ENCODE measurements at regions not wholly inside any gene's neighbourhood (a gene's known extent, or its start where the extent isn't known, plus 50 kb on each side); places are given as distances from the start of the nearest gene placed in this dataset.
A peak's percentile ranks its signal among the peaks of the same experiment; 100 is the strongest.
"Not testable (repeated sequence)": the region's sequence is repeated elsewhere in the genome, so short reads cannot be mapped to it uniquely, and the experiment has no call there.

DNA sequence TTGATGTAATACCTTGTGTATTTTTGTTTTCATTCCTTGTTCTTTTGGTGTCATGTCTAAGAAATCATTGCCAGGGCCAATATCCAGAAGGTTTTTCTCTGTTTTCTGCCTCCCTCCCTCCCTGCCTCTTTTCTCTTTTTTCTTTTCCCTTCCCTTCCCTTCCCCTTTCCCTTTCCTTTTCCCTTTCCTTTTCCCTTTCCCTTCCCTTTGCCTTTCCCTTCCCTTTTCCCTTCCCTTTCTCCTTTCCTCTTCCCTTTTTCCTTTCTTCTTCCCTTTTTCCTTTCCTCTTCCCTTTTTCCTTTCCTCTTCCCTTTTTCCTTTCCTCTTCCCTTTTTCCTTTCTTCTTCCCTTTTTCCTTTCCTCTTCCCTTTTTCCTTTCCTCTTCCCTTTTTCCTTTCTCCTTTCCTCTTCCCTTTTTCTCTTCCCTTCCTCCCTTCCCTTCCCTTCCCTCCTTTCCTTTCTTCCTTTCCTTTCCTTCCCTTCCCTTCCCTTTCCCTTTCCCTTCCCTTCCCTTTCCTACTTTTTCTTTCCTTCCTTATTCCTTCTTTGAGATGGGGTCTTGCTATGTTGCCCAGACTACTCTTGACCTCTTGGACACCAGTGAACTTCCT, 646.1 kb downstream of the RAPGEF2 start:
- DNase-seq = no peak

DNA sequence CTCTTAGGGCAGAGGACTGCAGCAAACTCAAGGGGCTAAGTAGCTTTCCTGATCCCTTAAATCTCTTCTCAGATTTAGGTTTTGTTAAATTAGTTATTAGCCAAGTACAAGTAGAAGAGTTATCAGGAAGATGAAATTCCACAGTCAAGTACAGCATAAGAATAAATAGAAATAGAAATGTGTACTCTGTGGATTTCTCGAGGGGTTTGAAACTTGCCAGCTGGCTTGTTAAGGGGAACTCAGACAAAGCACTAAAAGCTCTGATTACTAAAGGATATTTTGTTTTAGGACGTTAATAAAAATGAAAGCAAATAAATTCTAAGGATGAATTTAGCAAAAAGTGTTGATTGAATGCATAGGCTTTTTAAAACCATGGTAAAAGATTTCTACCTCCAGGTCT, 654.6 kb downstream of the RAPGEF2 start:
- DNase-seq = no peak

DNA sequence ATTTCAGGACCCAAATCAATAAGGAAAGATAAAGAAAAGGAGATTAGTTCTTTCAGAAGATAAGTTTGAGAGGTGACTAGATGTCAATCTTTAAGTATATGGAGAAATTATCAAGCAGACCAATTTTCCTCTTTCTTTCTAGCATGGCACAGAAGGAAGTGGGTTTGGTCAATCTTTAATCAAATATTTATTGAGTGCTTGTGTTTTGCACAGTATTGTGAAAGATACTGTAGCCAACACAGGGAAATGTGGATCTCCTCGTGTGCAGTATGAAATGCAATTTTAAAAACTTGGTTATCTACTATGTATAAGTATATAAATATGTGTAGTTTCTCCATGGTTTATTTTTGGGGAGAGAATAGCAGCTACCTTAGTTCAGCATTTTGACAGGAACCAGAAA, 655.2 kb downstream of the RAPGEF2 start:
- no peak for DNase-seq

DNA sequence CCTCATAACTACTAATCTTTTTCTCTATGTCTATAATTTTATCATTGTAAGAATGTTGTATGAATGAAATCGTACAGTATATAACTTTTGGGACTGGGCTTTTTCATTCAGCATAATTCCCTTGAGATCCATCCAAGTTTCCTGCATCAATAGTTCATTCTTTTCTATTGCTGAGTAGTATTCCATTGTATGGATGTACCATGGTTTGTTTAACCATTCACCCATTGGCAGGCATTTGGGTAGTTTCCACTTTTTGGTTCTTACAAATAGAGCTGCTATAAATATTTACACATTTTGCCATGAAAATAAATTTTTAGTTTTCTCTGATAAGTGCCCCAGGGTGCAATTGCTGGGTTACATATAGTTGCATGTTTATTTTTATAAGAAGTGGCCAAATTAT, 659.8 kb downstream of the RAPGEF2 start:
- no peak for DNase-seq

DNA sequence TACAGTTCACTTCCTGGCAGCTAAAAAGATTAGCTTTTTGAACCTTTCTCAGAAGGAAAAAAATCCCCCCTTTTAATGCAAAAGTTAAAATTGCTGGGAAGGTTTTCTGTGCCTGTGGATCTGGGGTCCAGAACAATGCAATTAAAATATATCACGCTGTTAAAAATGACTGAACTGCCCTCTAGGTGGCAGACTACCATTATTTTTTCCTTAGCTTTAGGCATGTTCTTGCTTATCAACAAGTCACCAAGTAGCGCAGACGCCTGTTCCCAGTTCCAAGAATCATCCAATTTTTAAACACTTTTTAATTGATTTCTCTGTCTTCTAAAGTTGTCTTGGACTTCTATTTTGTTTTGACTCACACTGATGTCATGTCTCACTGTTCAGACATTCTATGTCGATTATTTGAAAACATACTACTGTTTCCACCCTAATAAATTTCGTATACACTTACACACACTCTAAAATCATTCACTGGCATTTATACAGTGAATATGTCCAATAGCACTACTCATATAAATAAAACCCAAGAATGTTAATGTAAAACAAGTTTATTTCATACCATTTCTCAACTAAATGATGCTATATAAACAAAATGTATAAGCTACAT, 661.6 kb downstream of the RAPGEF2 start:
- peak in 1 of 2 experiments; percentile 0 for DNase-seq

DNA sequence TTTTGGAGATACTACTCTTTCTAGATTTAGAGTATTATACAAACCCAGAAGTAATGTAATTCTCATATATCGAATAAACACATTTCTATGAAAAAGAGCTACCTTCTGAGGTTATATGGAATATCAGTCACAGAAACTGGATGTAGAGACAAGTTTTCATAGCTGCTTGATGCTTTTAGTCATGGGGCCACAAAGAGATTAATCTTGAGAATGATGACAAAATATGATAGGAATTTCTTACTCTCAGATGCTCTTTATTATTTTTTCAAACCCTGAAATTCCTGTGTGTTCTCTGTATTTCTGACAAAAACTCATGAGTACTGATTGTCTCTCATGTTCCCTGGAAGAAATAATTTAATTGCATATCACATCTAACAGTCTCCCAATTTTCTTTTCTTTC, 662.5 kb downstream of the RAPGEF2 start:
- no peak for DNase-seq

DNA sequence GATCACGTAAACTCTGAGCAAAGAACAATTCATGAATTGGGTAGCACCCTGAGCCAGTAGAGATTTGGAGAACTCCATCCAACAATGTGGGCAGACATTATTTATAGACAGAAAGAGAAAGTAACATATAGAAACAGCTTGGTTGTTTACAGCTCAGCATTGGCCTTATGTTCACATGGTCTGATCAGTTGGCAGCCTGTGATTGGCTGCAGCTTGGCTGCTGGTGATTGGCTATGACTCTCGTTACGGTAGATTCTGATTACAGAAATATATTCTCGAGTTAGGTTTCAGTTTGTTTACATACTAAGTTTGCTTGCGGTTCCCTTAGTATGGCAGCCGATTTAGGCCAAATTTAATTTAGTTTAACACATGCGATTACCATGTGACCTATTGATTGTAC, 663.4 kb downstream of the RAPGEF2 start:
- no peak for DNase-seq

DNA sequence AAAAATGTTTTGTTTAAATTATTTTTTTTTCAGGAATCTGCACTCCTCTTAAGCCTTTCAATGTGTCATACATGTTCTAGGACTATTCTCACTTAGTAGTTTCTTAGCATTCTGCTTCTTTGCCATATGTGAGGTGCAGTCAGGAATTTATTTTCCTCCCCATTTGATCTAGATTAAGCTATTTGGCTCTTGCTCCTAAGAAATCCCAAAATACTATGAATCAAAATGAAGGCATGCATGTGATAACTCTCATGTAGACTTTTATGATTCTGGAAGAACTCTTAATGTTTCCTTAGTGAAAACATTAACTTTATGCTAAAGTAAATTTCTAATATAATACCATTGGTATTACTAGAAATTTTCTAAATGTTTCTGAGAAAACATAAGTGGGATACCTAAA, 664.5 kb downstream of the RAPGEF2 start:
- DNase-seq = no peak

DNA sequence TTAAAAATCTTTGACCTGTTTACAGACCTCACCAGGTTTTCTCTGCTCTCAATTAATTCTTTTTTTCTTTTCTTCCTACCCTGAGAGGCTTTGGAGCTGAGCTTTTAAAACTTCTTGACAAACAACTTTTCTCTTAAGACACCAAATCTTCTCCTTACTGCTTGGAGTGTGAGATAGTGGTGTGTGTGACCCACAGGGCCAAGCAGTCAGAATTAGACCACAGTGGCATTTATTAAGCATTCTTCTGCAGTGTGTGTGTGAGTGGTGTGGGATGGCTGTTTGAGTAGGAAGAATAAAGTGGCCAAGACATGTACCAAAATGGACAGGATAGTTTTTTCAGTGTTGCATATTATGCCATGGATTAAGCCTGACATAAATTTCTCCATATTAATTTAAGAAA, 665.1 kb downstream of the RAPGEF2 start:
- DNase-seq = no peak

DNA sequence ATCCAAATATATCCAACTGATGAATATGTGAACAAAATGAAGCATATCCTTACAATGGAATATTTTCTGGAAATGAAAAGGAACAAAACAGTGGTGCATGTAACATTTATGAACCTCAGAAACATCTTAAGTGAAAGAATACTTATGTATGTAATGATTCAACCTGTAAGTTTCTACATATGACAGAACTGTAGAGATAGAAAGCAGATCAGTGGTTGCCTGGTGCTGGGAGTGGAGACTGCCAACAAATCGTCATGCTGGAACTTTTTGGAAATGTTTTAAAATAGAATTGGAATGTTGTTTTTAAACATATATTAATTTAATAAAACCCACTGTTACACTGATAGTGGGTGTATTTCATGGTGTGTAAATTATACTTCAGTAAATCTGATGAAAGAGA, 667.5 kb downstream of the RAPGEF2 start:
- no peak for DNase-seq

DNA sequence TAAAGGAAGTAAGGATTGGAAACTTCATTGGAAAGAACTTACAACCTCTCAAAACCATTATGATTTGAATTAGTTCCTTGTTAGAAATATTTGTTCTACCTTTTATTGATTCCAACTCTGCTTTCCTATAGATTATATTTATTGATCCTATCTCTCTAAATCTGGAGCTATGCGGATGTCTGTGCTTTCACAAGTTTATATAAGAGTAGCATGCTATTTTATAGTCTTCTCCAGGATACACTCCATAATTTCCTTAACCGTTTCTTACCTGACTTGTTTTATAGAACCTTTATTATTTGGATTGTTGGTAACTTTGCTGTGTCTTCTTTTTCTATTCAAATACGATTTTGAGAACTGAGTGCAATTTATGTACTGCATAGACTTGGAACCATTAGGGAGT, 668.1 kb downstream of the RAPGEF2 start:
- no peak for DNase-seq

DNA sequence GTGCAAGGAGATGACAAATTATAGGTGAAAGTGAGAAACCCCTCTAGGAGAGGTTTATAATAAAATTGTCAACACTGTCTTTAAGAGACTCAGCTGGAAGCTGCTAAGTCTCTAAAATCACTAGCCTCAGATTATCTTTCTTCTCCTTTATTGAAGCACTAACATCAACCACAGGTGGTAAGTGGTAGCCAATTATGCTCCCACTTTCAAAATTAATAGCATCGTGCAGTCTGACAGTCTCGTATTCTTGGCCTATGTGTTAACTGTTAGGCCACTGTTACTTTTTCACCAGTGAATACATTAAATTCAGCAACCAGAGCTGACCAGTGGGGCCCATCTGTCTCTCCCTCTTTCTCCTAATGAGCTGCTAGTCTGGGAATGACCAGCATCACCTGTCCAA, 674.1 kb downstream of the RAPGEF2 start:
- DNase-seq = no peak

DNA sequence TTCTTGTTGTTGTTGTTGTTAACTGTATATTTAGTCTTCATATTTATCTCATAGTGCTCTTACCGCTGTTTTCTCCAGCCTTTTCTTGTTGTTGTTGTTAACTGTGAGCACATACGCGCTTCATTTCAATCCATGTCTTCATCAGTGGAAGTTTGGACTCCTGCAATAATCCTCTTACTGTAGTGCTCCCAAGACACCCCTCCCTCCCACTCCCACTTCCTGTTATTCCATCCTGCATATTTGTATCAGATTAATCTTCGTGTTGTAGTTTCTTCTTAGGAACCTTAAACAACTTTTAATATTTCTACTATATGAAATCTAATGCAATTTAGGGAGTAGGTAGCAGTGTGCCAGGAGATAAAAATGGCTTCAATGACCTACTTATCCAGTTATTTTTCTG, 674.8 kb downstream of the RAPGEF2 start:
- DNase-seq = no peak

DNA sequence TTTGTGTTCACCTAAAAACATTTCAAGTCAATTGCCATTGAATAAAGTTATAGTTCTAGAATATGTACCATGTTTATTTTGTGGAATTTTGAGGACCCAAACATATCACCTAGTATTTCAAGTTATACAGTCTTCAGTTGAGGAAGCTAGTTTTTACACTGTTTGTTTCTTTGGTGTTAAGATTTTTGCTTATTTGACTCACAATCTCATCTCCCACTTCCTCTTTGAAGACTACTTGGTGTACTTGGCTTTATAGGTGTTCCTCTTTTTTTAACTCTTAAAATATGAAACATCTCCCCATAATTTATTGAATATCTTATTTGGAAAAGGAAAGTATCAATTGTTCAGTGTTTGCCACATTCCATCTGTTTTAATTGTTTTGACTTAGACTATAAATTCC, 675.4 kb downstream of the RAPGEF2 start:
- no peak for DNase-seq

DNA sequence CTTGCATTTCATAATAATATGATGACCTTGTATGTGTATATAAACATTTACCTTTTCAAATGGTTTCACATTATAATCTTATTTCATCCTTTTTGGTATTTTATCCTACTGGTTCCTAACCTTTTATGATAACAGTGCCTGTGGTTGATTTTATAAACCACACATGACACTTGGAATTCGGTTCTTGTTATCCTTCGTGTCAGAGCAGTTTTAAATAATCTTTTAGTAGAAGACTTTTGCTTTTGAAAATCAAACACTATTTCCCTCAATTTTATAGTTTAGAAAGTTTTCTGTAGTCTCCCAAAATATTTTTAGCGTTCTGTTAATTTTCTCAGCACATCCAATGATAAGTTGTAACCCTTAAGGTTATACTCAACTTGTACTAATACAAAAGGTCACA, 676.8 kb downstream of the RAPGEF2 start:
- DNase-seq = no peak

DNA sequence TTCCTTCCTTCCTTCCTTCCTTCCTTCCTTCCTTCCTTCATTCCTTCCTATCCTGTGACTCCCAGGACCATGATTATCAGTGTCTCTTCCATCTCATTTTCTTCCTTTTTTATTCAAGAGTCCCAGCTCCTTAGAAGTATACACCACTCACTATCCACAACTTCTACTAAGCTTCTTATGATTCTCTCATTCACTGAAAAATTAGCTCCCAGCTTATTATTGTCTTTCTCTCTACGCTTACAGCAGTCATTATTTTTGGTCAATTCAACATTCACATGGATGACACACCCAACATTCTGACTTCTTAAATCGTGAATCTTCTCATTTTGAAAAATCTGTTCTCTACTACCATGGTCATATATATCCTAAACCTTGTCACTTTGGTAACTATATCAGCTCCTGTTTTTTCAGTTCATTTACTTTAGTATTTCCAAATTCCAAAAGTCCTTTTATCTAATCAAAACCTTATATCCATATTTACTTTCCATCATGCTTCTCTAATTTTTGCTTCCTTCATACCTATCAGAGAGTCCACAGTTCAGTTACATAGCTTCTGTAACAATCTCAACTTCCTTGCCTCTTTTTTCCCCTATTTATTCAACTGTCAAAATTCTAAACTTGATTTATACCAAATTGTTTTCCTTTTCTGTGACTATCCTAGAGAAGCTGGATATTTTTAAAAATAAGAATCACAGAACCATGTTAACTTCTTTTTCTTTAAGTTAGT, 677.5 kb downstream of the RAPGEF2 start:
- no peak for DNase-seq

DNA sequence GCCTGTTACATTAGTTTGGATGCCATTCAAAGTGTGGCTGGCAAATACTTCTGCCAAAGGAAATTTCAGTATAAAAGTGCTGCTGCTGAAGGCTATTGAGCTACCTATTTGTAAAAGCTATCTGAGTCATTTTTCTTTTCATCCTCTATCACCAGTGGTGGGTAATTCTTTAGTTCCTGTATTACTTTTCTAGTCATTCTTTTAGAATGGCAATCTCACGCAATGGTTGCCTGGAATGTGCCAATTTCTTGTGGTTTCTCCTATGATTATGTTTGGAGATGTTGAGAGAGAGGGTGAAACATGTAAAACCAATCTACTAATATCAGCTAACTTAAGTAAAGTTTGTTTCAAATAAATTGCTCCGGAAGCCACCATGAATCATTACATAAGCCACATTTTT, 685.0 kb downstream of the RAPGEF2 start:
- no peak for DNase-seq

DNA sequence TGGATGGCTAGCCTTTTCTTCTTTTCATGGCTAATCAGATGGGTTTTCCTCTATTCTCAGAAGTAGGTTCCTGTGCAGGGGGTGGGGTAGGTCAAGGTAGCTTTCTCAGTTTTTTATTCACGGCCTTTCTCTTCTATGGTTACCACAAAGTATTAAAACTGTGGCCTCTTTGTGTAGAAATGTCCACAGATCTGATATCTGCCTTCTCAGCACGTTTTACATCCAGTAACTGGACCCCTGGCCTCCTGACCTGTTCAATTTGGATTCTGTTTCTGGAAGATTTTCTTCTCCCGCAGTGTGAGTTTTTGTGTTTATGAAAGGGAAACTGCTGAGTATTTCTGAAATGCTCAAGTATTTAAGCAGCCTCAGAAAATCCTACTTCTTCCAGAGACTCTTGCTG, 688.5 kb downstream of the RAPGEF2 start:
- DNase-seq = no peak

DNA sequence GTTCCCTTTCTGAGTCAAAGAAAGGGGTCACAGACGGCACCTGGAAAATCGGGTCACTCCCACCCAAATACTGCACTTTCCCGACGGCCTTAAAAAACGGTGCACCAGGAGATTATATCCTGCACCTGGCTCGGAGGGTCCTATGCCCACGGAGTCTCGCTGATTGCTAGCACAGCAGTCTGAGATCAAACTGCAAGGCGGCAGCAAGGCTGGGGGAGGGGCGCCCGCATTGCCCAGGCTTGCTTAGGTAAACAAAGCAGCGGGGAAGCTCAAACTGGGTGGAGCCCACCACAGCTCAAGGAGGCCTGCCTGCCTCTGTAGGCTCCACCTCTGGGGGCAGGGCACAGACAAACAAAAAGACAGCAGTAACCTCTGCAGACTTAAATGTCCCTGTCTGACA, 701.7 kb downstream of the RAPGEF2 start:
- DNase-seq = not testable (repeated sequence)

DNA sequence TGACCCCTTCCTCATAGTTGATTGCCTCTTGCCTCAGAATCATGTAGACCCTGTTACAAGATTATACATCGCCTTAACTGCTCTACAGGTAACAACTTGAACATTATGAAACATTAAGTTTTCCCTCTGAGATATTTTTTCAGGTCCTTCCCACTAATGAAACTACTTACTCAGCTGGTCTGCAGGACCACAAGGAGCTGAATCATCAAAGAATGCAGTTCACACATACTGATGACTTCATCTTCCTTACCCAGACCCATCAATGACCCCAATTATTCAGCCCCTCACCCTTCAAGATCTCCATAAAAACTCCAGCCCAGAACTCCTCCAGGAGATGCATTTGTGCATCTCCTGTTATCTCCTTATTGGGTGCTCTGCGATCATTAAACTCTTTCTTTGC, 720.9 kb downstream of the RAPGEF2 start:
- no peak for DNase-seq

DNA sequence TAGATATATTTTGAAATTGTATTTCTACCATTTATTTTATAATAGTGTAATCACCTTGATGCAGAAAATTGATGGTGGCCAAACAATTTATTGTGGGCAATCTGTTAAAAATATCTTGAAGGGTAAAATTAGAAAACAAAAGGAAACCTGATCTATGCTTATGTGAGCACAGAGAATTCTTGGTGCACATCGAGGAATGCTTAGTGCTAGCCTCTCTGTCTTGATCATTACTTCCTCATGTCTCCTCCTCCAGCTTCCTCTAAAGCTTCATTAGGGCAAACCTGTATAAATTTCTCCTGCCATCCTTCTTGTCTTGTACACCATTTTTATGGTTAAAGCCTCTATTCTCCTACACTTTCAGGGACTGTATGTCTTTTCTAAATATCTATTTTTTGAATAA, 725.8 kb downstream of the RAPGEF2 start:
- no peak for DNase-seq

DNA sequence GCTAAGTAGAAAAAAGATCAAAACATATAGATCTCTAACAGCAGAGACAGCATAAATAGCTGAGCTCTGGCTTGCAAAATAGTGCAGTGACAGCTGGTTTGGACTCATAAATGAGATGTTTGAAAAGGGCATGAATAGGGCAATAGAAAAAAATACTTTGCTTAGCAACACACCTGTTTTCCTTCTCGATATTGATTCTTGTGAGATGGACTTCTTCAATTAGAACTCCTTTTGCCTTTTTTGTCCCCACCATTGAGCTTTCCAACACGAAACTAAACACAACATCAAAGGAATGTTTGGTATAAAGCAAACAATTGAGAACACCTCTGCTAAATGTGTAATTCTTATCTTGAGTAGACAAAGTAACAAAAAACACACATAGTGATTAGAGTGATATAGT, 726.3 kb downstream of the RAPGEF2 start:
- no peak for DNase-seq

DNA sequence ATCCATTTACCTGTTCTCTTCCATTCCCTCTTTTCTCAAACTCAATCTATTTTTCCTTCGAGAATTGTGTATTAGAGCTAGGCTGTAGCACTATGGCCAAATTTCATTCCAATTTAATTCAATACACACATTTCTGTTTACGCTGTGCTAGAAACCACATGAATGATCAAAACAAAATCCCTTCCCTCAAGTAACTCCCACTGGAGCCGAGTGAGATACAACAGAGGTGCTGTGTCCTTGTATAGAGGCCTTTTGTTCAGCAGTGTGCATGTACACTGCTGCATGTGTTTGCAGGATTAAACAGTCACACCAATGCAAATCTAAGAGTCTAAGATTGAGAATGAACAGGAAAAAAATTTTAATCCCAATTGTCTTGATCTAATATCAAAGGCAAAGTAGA, 734.2 kb downstream of the RAPGEF2 start:
- no peak for DNase-seq

DNA sequence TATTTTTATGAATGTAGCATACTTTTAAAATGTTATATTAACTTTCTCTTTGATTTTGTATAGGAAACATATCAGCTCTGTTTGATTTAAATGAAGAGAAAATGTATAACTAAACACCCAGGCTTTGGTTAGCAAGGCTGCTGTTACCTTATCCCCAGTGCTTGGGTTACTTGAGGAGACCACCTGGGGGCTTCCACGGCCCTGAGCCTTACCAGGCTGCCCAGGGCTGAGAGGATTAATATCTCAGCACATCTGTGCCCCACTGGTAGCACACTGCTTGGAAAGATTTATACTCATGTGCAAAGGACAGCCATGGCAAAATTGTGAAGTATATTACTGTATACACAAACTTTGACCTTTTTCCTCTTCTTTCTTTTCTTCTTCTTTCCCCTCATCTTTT, 752.9 kb downstream of the RAPGEF2 start:
- DNase-seq = no peak

DNA sequence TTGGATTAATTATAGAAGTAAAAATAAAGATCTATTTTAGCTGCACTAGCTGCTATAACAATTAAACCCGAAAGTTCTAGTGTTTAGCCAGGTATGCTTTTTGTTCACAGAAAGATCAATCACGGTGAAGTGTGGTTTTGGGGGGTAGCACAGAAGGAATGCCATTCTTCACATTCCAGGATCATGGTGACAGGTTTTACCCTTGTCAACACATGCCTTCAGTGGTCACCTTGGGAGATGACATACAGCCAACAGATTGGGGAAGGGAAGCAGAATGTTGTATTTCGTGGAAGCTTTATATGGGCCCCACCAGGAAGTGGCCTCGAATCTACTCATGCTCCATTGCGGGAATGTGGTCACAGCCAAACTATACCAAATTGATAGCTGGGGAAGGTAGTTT, 753.6 kb downstream of the RAPGEF2 start:
- DNase-seq = no peak
